ENCODE measurements at regions not wholly inside any gene's neighbourhood (a gene's known extent, or its start where the extent isn't known, plus 50 kb on each side); places are given as distances from the start of the nearest gene placed in this dataset.
"Not testable (repeated sequence)": the region's sequence is repeated elsewhere in the genome, so short reads cannot be mapped to it uniquely, and the experiment has no call there.

- H3K9ac ChIP-seq = no peak overlapping the region
- TF ChIP-seq, protein P1, sequence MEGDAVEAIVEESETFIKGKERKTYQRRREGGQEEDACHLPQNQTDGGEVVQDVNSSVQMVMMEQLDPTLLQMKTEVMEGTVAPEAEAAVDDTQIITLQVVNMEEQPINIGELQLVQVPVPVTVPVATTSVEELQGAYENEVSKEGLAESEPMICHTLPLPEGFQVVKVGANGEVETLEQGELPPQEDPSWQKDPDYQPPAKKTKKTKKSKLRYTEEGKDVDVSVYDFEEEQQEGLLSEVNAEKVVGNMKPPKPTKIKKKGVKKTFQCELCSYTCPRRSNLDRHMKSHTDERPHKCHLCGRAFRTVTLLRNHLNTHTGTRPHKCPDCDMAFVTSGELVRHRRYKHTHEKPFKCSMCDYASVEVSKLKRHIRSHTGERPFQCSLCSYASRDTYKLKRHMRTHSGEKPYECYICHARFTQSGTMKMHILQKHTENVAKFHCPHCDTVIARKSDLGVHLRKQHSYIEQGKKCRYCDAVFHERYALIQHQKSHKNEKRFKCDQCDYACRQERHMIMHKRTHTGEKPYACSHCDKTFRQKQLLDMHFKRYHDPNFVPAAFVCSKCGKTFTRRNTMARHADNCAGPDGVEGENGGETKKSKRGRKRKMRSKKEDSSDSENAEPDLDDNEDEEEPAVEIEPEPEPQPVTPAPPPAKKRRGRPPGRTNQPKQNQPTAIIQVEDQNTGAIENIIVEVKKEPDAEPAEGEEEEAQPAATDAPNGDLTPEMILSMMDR (IDR thresholded peaks at IDR 0.05) = no peak
- no peaks in the 10 kb centered on the region for H3K9me3 ChIP-seq (ENCODE audit: control insufficient read depth, low read length)
- no peaks in the 10 kb centered on the region for H3K79me2 ChIP-seq
- no peak overlapping the region for H3K4me2 ChIP-seq (ENCODE audit: low read length)
- no peaks in the 10 kb centered on the region for H3K4me1 ChIP-seq
- no peaks in the 10 kb centered on the region for H3K27me3 ChIP-seq (ENCODE audit: control insufficient read depth, insufficient read depth, low read length)
- no peak overlapping the region for H3K4me3 ChIP-seq (ENCODE audit: low read depth, low read length)
- no peaks in the 10 kb centered on the region for H3K36me3 ChIP-seq (ENCODE audit: control insufficient read depth, insufficient read depth, low read length)
- no peak overlapping the region for H3K27ac ChIP-seq
- H2AFZ ChIP-seq = no peak overlapping the region
Observed at GRCh38 chr4:134085496-134085895, 116.1 kb downstream of the PABPC4L start.

GRCh38 chr4:134079085-134079484 is 122.5 kb downstream of the PABPC4L start:
- H3K9ac ChIP-seq; H3K27ac ChIP-seq; H3K27me3 ChIP-seq (ENCODE audit: control insufficient read depth, insufficient read depth, low read length); H3K4me2 ChIP-seq (ENCODE audit: low read length); H3K4me3 ChIP-seq (ENCODE audit: low read depth, low read length); H3K9me3 ChIP-seq (ENCODE audit: control insufficient read depth, low read length); H2AFZ ChIP-seq; H3K36me3 ChIP-seq (ENCODE audit: control insufficient read depth, insufficient read depth, low read length); H3K79me2 ChIP-seq; H3K4me1 ChIP-seq: not testable (repeated sequence)

DNA sequence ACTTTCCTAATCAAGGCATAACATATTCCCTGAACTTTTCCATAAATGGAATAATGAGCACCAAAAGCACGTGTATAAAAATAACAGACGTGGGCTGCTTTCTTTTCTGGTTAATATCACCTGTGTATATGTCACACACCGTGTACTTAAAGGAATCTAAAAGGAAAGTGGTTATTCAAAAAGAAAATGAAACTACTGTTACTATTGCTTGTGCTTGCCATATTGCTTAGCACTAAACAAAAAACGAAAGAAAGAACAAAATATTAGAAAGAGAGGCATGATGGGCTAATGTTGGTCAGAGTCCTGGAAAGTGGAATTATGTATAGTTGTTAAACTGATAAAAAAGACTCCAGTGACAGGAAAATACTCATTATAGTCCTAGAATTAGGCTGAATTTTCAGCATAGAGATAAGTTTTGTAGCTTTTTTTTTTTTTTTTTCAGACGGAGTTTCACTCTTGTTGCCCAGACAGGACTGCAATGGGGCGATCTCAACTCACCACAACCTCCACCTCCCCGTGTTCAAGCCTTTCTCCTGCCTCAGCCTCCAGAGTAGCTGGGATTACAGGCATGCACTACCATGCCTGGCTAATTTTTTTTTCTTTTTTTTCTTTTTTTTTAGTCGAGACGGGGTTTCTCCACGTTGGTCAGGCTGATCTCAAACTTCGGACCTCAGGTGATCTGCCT is 123.2 kb downstream of the PABPC4L start:
- no peaks in the 10 kb centered on the region for H3K4me1 ChIP-seq
- TF ChIP-seq, protein P1 (IDR thresholded peaks at IDR 0.05) = no peak

GRCh38 chr4:134073711-134074110 is 127.9 kb downstream of the PABPC4L start:
- TF ChIP-seq, protein P1 (IDR thresholded peaks at IDR 0.05) = no peak
- Histone ChIP-seq H3K9ac (no peak overlapping the region), H3K27me3 (ENCODE audit: control insufficient read depth, insufficient read depth, low read length) (no peaks in the 10 kb centered on the region), H3K27ac (no peak overlapping the region), H3K79me2 (no peaks in the 10 kb centered on the region), H3K9me3 (ENCODE audit: control insufficient read depth, low read length) (no peaks in the 10 kb centered on the region), H3K4me1 (no peaks in the 10 kb centered on the region), H2AFZ (no peak overlapping the region), H3K4me2 (ENCODE audit: low read length) (no peak overlapping the region), H3K4me3 (ENCODE audit: low read depth, low read length) (no peak overlapping the region), H3K36me3 (ENCODE audit: control insufficient read depth, insufficient read depth, low read length) (no peaks in the 10 kb centered on the region)

More for the DNA sequence above, 123.2 kb downstream of the PABPC4L start:
- no peaks in the 10 kb centered on the region for H3K79me2 ChIP-seq
- no peak overlapping the region for H2AFZ ChIP-seq
- H3K9me3 ChIP-seq (ENCODE audit: control insufficient read depth, low read length) = no peaks in the 10 kb centered on the region
- H3K27me3 ChIP-seq (ENCODE audit: control insufficient read depth, insufficient read depth, low read length) = no peaks in the 10 kb centered on the region
- no peaks in the 10 kb centered on the region for H3K36me3 ChIP-seq (ENCODE audit: control insufficient read depth, insufficient read depth, low read length)
- H3K4me2 ChIP-seq (ENCODE audit: low read length) = no peak overlapping the region
- H3K4me3 ChIP-seq (ENCODE audit: low read depth, low read length) = no peak overlapping the region
- no peak overlapping the region for H3K9ac ChIP-seq
- H3K27ac ChIP-seq = no peak overlapping the region

DNA sequence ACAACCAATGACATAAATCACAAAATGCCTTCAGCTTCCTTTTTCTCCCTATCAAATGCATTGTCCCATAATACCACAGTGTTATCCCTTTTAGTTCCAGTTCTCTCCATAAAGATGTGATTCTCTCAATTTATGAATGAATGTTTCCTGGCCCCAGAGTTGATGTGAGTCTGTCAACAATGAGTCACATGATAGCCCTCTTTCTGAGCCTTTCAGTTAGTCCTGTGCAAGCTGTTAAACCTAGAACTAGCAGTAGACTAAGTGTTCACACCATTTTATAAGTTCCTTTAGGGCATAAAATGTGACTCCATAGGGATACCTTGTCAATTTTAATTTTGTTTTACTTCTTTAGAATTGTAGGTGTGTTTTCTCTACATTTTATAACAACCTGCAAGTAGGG is 129.5 kb downstream of the PABPC4L start:
- no peaks in the 10 kb centered on the region for H3K27me3 ChIP-seq (ENCODE audit: control insufficient read depth, insufficient read depth, low read length)
- H3K9me3 ChIP-seq (ENCODE audit: control insufficient read depth, low read length) = no peaks in the 10 kb centered on the region
- H3K4me3 ChIP-seq (ENCODE audit: low read depth, low read length) = no peak overlapping the region
- no peak overlapping the region for H2AFZ ChIP-seq
- H3K9ac ChIP-seq = no peak overlapping the region
- no peak overlapping the region for H3K4me2 ChIP-seq (ENCODE audit: low read length)
- no peaks in the 10 kb centered on the region for H3K36me3 ChIP-seq (ENCODE audit: control insufficient read depth, insufficient read depth, low read length)
- TF ChIP-seq, protein P1 (IDR thresholded peaks at IDR 0.05) = no peak
- no peaks in the 10 kb centered on the region for H3K79me2 ChIP-seq
- no peak overlapping the region for H3K27ac ChIP-seq
- H3K4me1 ChIP-seq = no peaks in the 10 kb centered on the region
